ENCODE measurements at regions not wholly inside any gene's neighbourhood (a gene's known extent, or its start where the extent isn't known, plus 50 kb on each side); places are given as distances from the start of the nearest gene placed in this dataset.

GRCh38 chr2:198807131-198807530 lies 650.6 kb downstream of the SATB2 start:
- TF ChIP-seq POLR2A (IDR thresholded peaks at IDR 0.05) (no peak), CTCF (IDR thresholded peaks at IDR 0.05 in 4 of 5, conservative IDR thresholded peaks at IDR 0.05 in 1 of 5) (no peak)

Measured in gastrocnemius medialis (tissue), 4 donors.